Nephron progenitor cell (in vitro differentiated cells): ENCODE measurements at regions not wholly inside any gene's neighbourhood (a gene's known extent, or its start where the extent isn't known, plus 50 kb on each side); places are given as distances from the start of the nearest gene placed in this dataset.

ENCODE experiments used
- DNase-seq: peaks from one replicate; pipeline ENCODE4 v3.0.0; 2021
- H3K27ac Mint-ChIP-seq: 2 replicates; pipeline ENCODE4 v1.8.0; 2021; ENCODE audit warnings: mild to moderate bottlenecking, moderate library complexity, mixed read lengths
- H3K27me3 Mint-ChIP-seq: 2 replicates; pipeline ENCODE4 v1.8.0; 2021; ENCODE audit warnings: mild to moderate bottlenecking, low read depth, mixed read lengths; ENCODE audit not compliant: poor library complexity
- H3K36me3 Mint-ChIP-seq: 2 replicates; pipeline ENCODE4 v1.8.0; 2021; ENCODE audit warnings: low read depth, mixed read lengths
- H3K4me1 Mint-ChIP-seq: 2 replicates; pipeline ENCODE4 v1.8.0; 2021; ENCODE audit warnings: mixed read lengths
- H3K4me3 Mint-ChIP-seq: 2 replicates; pipeline ENCODE4 v1.8.0; 2021; ENCODE audit warnings: mild to moderate bottlenecking, moderate library complexity, mixed read lengths
- H3K9me3 Mint-ChIP-seq: 2 replicates; pipeline ENCODE4 v1.8.0; 2021; ENCODE audit warnings: mild to moderate bottlenecking, moderate library complexity, mixed read lengths
- CTCF ChIP-seq: fragments of 200-600 bp; sonication (generic); IDR thresholded peaks from 2 replicates; pipeline ENCODE4 v1.5.0; 2021; ENCODE audit warnings: antibody characterized with exemption

DNA sequence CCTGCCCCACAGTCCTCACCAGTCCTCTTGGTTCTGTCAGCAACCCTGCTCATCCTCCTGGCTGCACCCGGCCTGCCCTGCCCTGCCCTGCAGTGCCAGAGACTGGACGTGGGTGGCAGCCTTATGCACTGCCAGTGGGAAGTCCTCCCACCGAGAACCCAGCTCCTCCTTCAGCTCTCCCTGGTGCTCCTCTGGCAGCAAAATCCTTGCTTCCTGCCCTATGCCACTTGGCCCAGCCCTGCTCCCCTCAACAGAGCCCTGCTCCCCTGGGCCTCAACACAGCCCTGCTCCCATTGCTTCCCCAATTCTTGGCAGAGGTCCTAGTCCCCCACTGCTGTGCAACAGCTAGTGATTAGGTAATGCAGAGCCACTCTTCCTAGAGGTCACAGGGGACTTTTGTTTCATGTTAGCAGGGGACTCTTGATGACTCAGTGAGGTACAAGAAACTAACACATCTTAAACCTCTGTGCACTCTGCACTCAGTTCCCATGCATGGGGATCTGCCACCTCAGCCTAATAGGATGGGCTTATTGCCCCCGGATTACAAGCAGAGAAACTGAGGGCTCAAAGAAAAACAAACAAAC, 58.0 kb upstream of the EDAR start:
- peak overlapping the region; percentile 95 for H3K27ac Mint-ChIP-seq
- DNase-seq: no peak
- H3K27me3 Mint-ChIP-seq: no peaks in the 10 kb centered on the region
- H3K36me3 Mint-ChIP-seq: peaks cover 6% of the 10 kb centered on the region
- H3K4me3 Mint-ChIP-seq: peak overlapping the region; percentile 36
- no peaks in the 10 kb centered on the region for H3K9me3 Mint-ChIP-seq
- peaks cover 65% of the 10 kb centered on the region for H3K4me1 Mint-ChIP-seq
- TF ChIP-seq CTCF: no peak

DNA sequence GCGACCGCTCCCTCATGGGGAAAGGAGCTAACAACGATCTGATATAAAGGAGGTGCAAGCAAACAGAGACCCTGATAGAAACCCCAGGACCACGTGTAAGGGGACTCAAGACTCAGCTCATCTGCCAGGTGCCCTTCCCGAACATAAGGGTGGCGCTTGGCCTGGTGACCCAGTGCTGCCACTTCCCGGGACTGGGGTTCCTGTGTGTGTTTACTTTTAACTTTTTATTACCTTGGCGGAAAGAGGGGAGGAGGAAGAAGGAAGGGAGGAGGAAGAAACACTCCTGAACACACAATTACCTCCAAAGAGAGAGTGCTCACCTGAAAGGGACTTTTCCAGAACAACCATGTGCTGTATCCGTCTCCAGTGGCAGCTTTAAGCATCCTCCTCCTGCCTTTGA, 56.5 kb upstream of the EDAR start:
- no peak for TF ChIP-seq CTCF
- H3K4me1 Mint-ChIP-seq: peaks cover 56% of the 10 kb centered on the region
- no peaks in the 10 kb centered on the region for H3K9me3 Mint-ChIP-seq
- H3K27ac Mint-ChIP-seq: peak overlapping the region; percentile 96
- no peaks in the 10 kb centered on the region for H3K27me3 Mint-ChIP-seq
- no peak for DNase-seq
- H3K36me3 Mint-ChIP-seq: peaks cover 6% of the 10 kb centered on the region
- peak overlapping the region; percentile 49 for H3K4me3 Mint-ChIP-seq

GRCh38 chr2:109038992-109039391, 50.0 kb upstream of the EDAR start:
- no peak for DNase-seq
- TF ChIP-seq CTCF: no peak
- Mint-ChIP-seq H3K27ac (no peak overlapping the region), H3K36me3 (peaks cover 27% of the 10 kb centered on the region), H3K9me3 (peaks cover 42% of the 10 kb centered on the region), H3K4me1 (peaks cover 4% of the 10 kb centered on the region), H3K27me3 (no peaks in the 10 kb centered on the region), H3K4me3 (no peak overlapping the region)
